Transverse colon (tissue), 4 donors: ENCODE measurements at regions not wholly inside any gene's neighbourhood (a gene's known extent, or its start where the extent isn't known, plus 50 kb on each side); places are given as distances from the start of the nearest gene placed in this dataset.

Experiments used
- DNase-seq: peaks from one replicate; pipeline ENCODE4 v3.0.0-alpha.2; 2019
- H3K27ac ChIP-seq, 4 donors: fragments of 200-600 bp; sonication (generic); 2 replicates each; pipeline ENCODE4 v1.5.1; 2016 to 2018; ENCODE audit warnings: inconsistent platforms in 4 of 4
- H3K27me3 ChIP-seq: fragments of 200-600 bp; sonication (generic); 2 replicates; pipeline ENCODE4 v1.5.1; 2017; ENCODE audit warnings: inconsistent platforms
- H3K36me3 ChIP-seq, 4 donors: fragments of 200-600 bp; sonication (generic); 2 replicates each; pipeline ENCODE4 v1.5.1; 2017 to 2019; ENCODE audit warnings: inconsistent platforms in 4 of 4
- H3K4me1 ChIP-seq, 4 donors: fragments of 200-600 bp; sonication (generic); 2 replicates each; pipeline ENCODE4 v1.5.1; 2017 to 2020; ENCODE audit warnings: inconsistent platforms in 4 of 4
- H3K4me3 ChIP-seq, 4 donors: fragments of 200-600 bp; sonication (generic); 1 replicate in 1 of 4; 2 replicates in 3 of 4; pipeline versions ENCODE4 v1.5.1 to v1.6.1; 2017 to 2019; ENCODE audit warnings: inconsistent platforms in 4 of 4
- H3K9me3 ChIP-seq, 2 donors: fragments of 200-600 bp; sonication (generic); 2 replicates each; pipeline ENCODE4 v1.5.1; 2017 to 2019; ENCODE audit warnings: inconsistent platforms in 2 of 2
- CTCF ChIP-seq, 5 experiments: fragments of 200-600 bp in 3 of 5; fragments of 450-650 bp in 2 of 5; sonication (generic) in 3 of 5; IDR thresholded peaks; 1 replicate in 2 of 5; 2 replicates in 3 of 5; pipeline ENCODE4 v1.5.1; 2016 to 2017; ENCODE audit warnings: antibody characterized with exemption in 5 of 5, inconsistent platforms in 3 of 5, mild to moderate bottlenecking in 2 of 5, moderate library complexity in 1 of 5
- EP300 ChIP-seq: sonication (generic); formaldehyde crosslinking; IDR thresholded peaks from one replicate; pipeline ENCODE4 v1.6.1; 2017; ENCODE audit warnings: antibody characterized with exemption, low read depth
- POLR2A ChIP-seq: fragments of 450-650 bp; IDR thresholded peaks from one replicate; pipeline ENCODE4 v1.6.1; 2016; ENCODE audit warnings: antibody characterized with exemption, mild to moderate bottlenecking, moderate library complexity
- POLR2AphosphoS5 ChIP-seq, 3 donors: sonication (generic); formaldehyde crosslinking; IDR thresholded peaks; one replicate each; pipeline ENCODE4 v1.6.1; 2016; ENCODE audit warnings: antibody characterized with exemption in 3 of 3
- WGBS, 2 donors: methylation state at CpG; one replicate each; pipeline ENCODE4 v1.1.5; 2018; ENCODE audit warnings: low coverage in 1 of 2; 5-methylcytosine and 5-hydroxymethylcytosine counted together
- in situ Hi-C, 4 donors: fragments of 200-750 bp; cut with MboI; loops; one replicate each; pipeline versions ENCODE4 v1.15.0 to v1.15.1; 2017; ENCODE audit warnings: low sequenced_read_pairs in 3 of 4, low pct_ligation_motif_present in 1 of 4, low pct_unique_long_range_greater_than_20kb in 1 of 4
- intact Hi-C: fragments of 100-400 bp; cut with DNase I; formaldehyde crosslinking; loops from one replicate; pipeline ENCODE4 v1.15.1; 2023; ENCODE audit warnings: low total_unique reads

GRCh38 chr19:28887920-28888618, 324.9 kb downstream of the UQCRFS1 start:
- no peaks in the 10 kb centered on the region for H3K36me3 ChIP-seq
- H3K4me1 ChIP-seq: peaks cover 0 to 5% (median 0%) of the 10 kb centered on the region in 4 donors
- H3K27me3 ChIP-seq: no peaks in the 10 kb centered on the region
- intact Hi-C loops: no loop called here
- no peak overlapping the region for H3K4me3 ChIP-seq
- DNase-seq: no peak
- no peak overlapping the region for H3K27ac ChIP-seq
- WGBS, 2 donors: 65 to 87% methylated on average over 4 to 14 of the region's 14 CpGs
- in situ Hi-C loops: loop anchor here in 2 of 4 donors (10.0 to 25.0 kb wide), 2 partner anchors 153 to 426 kb away; no protein-coding TSS in a partner anchor
- H3K9me3 ChIP-seq: no peaks in the 10 kb centered on the region
- no peak for TF ChIP-seq POLR2AphosphoS5 (IDR thresholded peaks at IDR 0.05)
- no peak for TF ChIP-seq CTCF (IDR thresholded peaks at IDR 0.05)
- no peak for TF ChIP-seq POLR2A
- TF ChIP-seq EP300: no peak

- intact Hi-C loops: no loop called here
- no peaks in the 10 kb centered on the region for H3K36me3 ChIP-seq
- no peak for DNase-seq
- H3K27ac ChIP-seq: no peak overlapping the region
- no peak overlapping the region for H3K4me3 ChIP-seq
- H3K9me3 ChIP-seq: no peaks in the 10 kb centered on the region
- in situ Hi-C loops: loop anchor here in 2 of 4 donors (10.0 to 25.0 kb wide), 2 partner anchors 152 to 424 kb away; no protein-coding TSS in a partner anchor
- TF ChIP-seq POLR2A (no peak), EP300 (no peak), CTCF (IDR thresholded peaks at IDR 0.05) (no peak), POLR2AphosphoS5 (IDR thresholded peaks at IDR 0.05) (no peak)
- peaks cover 0 to 5% (median 0%) of the 10 kb centered on the region in 4 donors for H3K4me1 ChIP-seq
- WGBS, 2 donors: 40 to 43% methylated on average over 2 to 3 of the region's 3 CpGs
- no peaks in the 10 kb centered on the region for H3K27me3 ChIP-seq
Observed at GRCh38 chr19:28886708-28887107, 326.2 kb downstream of the UQCRFS1 start.

DNA sequence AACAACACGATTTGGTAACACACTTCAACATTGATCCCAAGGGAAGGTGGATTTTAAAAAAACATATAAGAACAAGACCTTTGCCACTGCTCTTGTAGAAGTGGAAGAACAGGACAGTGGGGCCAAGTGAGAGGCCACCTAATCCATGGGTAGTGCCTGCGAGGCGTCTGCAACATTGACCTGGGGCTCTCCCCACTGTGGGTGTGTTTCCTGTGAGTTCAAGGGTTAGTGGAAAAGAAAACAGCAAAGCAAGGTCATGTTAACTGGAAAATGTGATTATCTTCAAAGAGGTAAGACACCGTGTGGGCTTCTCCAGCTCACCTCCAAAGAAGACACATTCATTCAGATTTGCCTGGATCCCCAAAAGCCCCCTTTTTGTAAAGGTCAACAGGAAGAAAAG, 327.0 kb downstream of the UQCRFS1 start:
- H3K9me3 ChIP-seq: no peaks in the 10 kb centered on the region
- DNase-seq: no peak
- intact Hi-C loops: no loop called here
- H3K27me3 ChIP-seq: no peaks in the 10 kb centered on the region
- no peak for TF ChIP-seq POLR2AphosphoS5 (IDR thresholded peaks at IDR 0.05)
- peaks cover 0 to 5% (median 0%) of the 10 kb centered on the region in 4 donors for H3K4me1 ChIP-seq
- WGBS, 2 donors: 31 to 50% methylated on average over 2 to 4 of the region's 4 CpGs
- H3K27ac ChIP-seq: no peak overlapping the region
- no peaks in the 10 kb centered on the region for H3K36me3 ChIP-seq
- H3K4me3 ChIP-seq: no peak overlapping the region
- in situ Hi-C loops: loop anchor here in 2 of 4 donors (10.0 to 25.0 kb wide), 2 partner anchors 151 to 424 kb away; no protein-coding TSS in a partner anchor

- no peak for TF ChIP-seq POLR2AphosphoS5 (IDR thresholded peaks at IDR 0.05)
- no peak for TF ChIP-seq CTCF (IDR thresholded peaks at IDR 0.05)
- no peak for TF ChIP-seq POLR2A
- TF ChIP-seq EP300: no peak
- Histone ChIP-seq H3K36me3 (no peaks in the 10 kb centered on the region), H3K9me3 (no peaks in the 10 kb centered on the region), H3K27me3 (no peaks in the 10 kb centered on the region), H3K27ac (no peak overlapping the region), H3K4me1 (peaks cover 0 to 5% (median 0%) of the 10 kb centered on the region in 4 donors), H3K4me3 (no peak overlapping the region)
- WGBS, 2 donors: 80 to 85% methylated on average over 3 to 12 of the region's 12 CpGs
- no peak for DNase-seq
- in situ Hi-C loops: loop anchor here in 2 of 4 donors (10.0 to 25.0 kb wide), 2 partner anchors 150 to 423 kb away; no protein-coding TSS in a partner anchor
- intact Hi-C loops: no loop called here
Observed at GRCh38 chr19:28884786-28885476, 328.0 kb downstream of the UQCRFS1 start.
